ENCODE measurements at regions not wholly inside any gene's neighbourhood (a gene's known extent, or its start where the extent isn't known, plus 50 kb on each side); places are given as distances from the start of the nearest gene placed in this dataset.
"Not testable (repeated sequence)": the region's sequence is repeated elsewhere in the genome, so short reads cannot be mapped to it uniquely, and the experiment has no call there.

DNA sequence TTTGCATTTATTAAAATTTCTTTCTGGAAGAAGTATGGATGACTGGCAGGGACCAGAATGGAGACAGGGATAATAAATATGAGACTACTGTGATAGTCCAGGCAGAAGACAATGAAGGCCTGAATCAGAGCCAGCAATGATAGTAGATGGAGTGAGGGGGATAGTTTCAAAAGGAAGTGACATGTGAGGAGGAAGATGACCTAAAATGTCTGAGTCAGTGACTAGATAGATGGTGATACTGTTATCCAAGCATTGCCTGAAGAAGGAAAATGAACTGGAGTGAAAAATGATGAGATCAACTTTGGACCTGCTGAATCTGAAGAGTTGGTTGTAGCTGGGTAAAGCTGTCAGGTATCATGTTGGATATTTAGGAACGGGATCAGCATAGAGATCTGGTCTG lies 158.3 kb upstream of the KLF7 start:
- no peak for DNase-seq (ENCODE audit: low read depth in 3 of 3, low spot score in 1 of 3)

DNA sequence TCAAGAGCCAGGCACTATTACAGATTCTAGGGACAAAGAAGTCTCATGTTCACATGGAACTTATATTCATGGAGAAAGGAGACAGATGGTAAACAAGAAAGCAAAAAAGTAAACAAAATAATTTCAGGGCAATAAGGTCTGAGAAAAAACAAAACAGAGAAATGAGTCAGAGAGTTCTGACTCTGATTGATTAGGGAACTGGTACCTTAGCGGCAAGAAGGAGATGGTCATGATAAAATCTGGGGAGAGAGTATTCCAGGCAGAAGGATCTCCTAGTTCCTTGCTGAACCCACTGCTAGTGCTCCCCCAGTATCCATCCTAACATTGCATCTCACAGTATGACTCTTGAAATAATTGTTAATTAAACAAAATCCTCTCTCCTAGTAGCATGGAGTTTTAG lies 161.8 kb upstream of the KLF7 start:
- no peak for DNase-seq (ENCODE audit: low read depth in 3 of 3, low spot score in 1 of 3)

DNA sequence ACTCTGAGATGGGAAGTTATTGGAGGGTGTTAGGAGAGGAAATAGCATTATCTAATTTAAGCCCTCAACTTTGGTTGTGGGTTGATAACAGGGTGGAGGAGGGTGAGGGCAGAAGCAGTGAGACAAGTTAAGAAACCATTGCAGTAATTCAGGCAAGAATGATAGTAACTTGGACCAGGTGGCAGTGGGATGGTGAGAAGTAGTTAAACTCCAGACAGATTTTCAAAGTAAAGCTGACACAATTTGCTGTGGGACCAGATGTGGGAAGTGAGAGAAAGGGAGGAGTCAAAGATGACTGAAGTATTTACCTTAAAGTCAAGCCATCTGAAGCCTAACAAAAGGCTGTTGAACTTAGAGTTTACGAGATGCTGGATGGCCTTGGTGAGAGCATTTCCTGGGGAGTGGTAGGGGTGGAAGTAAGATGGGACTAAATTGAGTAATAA lies 163.2 kb upstream of the KLF7 start:
- no peak for DNase-seq (ENCODE audit: low read depth in 3 of 3, low spot score in 1 of 3)

DNA sequence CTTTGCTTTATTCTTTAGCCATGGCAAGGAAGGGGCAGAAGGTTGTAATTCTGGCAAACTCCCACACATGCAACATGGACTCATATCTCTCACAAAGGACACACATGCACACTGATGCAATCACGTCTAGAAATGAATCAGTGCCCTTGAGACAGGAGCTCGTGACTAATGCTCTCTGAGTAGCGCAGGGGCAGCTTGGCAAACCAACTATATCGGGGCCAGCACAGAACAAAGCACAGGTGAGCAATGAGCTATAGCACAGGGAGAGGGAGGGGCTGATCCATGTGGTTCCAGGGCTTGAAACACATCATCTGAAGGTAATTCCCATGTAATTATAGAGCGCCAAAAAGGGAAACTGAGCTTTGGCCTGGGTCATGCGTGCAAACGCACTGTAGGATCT lies 165.2 kb upstream of the KLF7 start:
- DNase-seq (ENCODE audit: low read depth in 3 of 3, low spot score in 1 of 3) = peak in 1 of 3 donors; percentile 14

DNA sequence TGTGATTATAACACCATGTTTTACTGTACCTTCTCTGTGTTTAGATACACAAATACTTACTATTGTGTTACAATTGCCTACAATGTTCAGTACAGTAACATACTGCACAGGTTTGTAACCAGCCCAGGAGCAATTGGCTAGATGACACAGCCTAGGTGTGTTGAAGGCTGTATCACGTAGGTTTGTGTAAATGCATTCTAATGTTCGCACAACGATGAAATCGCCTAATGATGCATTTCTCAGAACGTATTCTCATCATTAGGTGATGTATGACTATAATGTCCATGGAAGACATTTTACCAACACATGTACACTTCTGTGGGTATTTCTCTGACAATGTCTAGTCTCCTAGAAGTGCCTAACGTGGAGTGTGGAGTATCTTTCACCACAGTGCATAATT lies 165.9 kb upstream of the KLF7 start:
- DNase-seq (ENCODE audit: low read depth in 3 of 3, low spot score in 1 of 3) = no peak

DNA sequence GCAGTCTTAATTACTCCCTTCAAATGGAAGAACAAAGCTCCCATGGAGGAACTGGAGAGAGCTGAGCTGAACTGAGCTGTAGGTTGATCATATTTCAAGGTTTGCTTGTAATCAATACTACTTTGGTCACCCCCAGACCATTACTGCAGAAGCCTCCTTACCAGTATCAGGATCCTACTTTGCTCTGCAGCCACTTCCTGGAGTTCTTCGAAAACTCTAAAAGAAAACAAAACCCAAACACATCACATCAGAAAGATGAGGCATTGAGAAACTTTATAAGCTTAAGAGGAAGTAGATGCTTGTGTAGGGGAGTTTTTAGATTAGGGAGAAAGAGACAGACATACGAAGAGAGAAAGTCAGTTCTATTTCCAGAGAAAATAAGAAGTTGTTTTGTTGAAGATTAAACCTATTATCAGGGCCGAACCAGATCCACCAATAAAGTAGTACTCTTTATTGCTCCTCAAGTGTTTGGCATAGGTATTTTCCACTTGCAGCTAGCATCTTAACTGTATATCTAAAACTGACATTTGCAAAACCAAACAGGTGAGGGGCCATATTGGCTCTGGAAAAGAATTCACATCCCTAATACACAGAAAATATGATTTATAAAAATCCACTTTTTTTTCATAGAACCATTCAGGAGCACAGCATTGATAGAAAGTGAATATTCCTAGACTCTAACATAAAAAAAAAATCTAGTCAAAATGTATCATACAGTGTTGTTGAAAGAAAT lies 166.9 kb upstream of the KLF7 start:
- no peak for DNase-seq (ENCODE audit: low read depth in 3 of 3, low spot score in 1 of 3)

DNA sequence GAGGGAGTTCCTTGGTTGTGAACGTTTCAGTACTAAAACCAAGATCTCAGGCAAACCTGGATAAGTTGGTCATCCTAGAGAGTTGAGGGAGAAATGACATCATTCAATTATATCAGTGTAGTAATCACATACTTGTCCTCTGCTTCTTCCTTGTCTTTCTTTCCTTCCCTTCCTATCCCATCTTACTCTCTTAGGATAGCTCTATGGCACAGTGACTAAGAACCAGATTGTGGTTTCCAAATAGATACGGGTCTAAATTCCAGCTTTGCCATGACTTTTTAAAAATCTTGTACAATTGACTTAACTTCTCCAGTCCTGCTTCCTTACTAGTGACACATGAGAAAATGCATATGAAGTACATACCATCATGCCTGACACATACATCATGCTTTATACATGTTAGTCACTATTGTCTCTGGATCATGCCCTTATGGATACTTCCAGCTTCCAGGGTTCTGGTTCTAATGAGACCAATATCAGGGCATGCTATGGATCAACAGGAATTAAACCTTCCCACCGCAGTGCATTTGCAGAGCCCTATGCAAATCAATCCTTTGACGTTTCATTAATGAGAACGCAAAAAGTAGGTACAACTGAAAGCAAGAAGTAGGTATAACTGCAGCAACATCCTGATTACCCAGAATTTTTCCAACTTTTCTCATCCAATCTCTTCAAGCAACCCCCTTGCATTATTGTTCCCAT lies 168.0 kb upstream of the KLF7 start:
- no peak for DNase-seq (ENCODE audit: low read depth in 3 of 3, low spot score in 1 of 3)

DNA sequence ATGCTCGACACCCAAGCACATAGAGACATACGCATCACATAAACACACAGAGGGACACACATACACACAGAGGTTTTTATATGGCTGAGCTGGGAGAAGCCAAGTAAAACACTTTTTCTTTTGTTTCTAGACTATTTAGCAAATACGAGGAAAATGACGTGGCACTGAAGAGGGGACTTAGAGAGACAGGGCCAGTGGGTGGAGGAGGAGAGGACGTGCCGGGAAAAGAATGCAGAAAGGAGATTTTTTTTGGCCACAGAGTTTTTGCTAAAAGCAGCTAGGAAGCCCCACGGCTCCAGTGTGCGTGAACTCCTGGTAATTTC lies 168.5 kb upstream of the KLF7 start:
- no peak for DNase-seq (ENCODE audit: low read depth in 3 of 3, low spot score in 1 of 3)

DNA sequence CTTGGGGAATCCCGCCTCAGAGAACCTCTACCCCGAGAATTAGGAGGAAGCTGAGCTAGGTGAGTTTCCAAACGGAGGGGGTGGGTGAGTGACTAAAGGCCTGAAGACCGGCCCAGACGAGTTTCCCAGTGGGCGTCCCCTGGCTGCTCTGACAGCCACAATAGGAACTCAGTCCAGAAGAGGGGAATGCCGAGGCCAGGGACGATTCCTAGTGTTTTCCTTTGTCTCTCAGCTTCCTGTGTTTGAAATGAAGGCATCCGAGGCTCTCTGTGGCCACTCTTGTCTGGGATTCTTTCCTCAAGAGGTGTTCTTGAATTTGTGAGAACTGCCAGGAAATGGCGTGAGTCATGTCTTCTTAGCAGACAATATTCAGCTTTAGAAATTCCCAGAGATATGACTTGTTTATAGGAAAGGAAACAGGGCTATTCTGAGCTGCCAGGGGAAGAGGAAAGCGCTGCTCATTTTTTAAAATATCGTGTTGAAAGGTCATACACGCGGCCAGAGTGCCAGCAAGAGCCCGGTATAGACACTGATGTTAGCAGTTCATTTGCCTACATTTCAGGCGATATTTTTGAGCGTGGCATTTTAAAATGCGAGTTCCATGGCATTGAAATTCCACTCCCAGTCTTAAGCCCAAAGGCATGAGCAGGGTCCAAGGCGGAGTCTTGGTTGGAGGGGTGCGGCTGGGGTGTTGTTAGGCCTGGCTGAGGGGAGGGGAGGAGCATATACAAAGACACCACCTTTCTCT lies 169.1 kb upstream of the KLF7 start:
- DNase-seq (ENCODE audit: low read depth in 3 of 3, low spot score in 1 of 3) = peak in 1 of 3 donors; percentile 11

DNA sequence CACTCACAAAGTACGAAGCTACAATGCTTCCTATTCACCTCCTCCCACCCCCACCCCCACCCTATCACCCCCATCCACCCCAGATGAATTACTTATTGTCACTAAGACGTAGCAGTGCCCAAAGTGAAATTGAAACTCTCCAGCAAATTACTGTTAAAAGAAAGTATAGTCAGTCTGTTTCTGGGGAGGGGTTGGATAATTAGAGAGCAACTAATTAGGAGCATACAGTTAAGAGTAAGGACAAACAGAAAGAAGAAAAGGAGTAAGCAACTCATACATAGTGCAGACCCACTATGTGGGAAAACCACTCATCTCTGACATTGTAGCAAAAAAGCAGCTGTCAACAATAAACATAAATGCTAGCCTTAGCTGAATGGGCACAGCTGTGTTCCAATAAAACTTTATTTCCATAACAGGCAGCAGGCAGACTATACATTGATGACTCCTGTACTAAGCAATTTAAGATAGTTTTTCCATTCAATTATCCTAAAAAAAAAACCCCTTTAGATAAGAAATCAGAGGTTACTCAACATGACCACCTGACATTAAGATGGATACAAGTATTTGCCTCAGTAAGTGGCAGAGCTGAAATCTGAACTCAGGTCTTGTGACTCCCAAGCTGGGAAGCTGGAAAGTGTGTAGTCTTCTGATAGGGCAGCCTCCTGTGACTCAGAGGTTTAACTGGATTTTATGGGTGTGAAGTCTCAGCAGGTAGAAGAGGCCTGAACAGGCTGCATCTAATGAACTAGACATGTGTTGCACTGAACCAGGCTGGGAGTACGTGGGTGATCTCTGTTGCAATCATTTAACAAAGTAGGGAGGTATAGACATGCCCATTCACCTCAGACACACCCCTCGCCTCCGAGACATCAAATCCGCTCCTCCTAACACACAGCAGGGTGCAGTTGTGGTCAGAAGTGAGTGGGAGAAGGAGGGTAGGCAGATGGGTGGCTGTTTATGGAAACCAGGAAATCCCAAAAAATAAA lies 171.8 kb upstream of the KLF7 start:
- no peak for DNase-seq (ENCODE audit: low read depth in 3 of 3, low spot score in 1 of 3)

DNA sequence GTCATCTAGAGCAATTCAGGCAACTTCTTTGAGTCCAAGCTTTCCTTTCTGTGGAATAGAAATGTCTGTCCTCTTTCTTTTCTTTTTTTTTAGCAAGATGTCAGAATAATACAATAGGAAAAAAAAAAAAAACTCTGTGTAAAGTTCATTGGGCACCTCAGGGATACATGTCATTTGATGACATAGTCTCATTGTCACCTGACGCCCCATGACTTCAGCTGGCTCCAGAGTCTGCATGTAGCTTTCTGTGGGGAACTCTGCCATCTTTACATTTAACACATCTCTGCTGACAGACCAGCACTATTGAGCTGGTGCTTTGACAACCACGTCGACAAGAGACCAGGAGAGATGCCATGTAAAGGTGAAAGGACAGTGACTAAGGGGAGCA lies 172.5 kb upstream of the KLF7 start:
- DNase-seq (ENCODE audit: low read depth in 3 of 3, low spot score in 1 of 3) = no peak

DNA sequence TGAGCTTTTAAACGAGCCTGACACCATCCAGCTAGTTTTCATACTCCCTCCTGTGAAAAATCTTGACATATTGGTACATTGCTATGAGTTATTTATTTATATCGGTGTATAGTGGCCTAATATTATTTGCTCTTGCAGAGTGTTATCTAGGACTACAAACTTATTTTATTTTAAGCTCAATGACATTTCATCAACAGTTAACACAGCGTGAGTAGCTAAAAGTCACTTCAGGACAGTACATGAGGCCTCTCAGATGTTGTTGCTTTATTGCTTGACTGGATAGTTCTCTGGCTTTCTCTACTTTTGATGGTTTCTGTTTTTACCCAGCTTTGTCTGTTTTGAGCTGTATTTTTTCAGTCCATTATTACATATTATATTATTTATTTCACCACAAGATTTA lies 172.9 kb upstream of the KLF7 start:
- DNase-seq (ENCODE audit: low read depth in 3 of 3, low spot score in 1 of 3) = no peak

DNA sequence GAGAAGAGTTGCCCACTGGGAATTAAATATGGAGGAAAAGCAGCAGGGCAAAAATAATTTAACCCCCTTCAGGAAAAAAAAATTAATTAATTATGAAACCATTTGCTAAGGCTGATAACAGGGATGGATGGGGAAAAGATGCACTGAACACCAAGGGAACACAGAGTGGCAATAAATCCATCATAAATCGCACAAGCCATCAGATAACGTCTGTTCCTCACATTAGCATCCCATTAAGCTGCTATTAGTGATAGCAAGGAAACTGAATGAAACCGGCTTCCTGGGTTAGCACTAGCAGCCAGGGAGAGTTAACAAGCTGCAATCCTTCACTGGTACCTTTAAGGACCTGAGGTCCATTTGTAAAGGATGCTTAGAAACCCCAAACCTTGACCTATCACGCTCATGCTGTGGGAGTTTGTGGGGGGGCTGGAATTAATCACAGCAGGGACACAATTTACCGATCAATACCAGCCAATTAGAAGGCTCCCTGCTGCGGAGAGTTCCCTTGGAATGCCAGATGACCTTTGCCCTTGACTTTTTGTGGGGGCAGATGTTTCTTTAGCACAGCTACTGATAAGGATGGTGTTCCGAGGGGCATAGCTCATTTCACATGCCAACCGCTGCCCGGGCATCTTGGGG lies 175.5 kb upstream of the KLF7 start:
- DNase-seq (ENCODE audit: low read depth in 3 of 3, low spot score in 1 of 3) = no peak

DNA sequence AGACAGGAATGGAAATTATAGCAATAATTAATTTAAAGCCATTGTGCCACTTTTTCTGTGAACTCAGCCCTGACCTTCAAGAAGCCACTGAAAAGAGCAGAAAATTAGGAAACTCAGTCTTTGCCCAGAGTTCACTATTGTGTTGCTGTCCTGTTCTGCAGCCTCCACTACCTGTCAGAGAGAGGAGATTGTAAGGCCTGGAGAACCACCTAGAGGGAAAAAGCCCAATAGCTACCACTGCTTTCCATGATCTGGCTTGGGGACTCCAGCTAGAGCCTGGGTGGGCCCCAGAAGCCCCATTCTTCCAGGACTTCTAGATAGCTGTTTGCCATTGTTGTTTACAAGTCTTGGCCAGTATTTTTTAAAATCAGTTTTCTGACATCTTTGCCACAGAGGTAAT lies 176.1 kb upstream of the KLF7 start:
- no peak for DNase-seq (ENCODE audit: low read depth in 3 of 3, low spot score in 1 of 3)

DNA sequence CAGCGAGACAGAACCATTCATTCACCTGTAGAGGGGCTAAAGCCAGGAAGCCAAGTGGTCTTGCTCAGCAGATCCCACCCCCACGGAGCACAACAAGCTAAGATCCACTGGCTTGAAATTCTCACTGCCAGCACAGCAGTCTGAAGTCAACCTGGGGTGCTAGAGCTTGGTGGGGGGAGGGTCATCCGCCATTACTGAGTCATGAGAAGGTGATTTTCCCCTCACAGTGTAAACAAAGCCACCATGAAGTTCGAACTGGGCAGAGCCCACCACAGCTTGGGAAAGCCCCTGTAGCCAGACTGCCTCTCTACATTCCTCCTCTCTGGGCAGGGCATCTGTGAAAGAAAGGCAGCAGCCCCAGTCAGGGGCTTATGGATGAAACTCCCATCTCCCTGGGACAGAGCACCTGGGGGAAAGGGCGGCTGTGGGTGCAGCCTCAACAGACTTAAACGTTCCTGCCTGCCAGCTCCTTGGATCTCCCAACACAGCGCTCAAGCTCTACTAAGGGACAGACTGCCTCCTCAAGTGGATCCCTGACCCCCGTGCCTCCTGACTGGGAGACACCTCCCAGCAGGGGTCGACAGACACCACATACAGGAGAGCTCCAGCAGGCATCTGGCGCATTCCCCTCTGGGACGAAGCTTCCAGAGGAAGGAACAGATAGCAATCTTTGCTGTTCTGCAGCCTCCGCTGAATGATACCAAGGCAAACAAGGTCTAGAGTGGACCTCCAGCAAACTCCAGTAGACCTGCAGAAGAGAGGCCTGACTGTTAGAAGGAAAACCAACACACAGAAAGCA lies 179.0 kb upstream of the KLF7 start:
- not testable (repeated sequence) for DNase-seq (ENCODE audit: low read depth in 3 of 3, low spot score in 1 of 3)

DNA sequence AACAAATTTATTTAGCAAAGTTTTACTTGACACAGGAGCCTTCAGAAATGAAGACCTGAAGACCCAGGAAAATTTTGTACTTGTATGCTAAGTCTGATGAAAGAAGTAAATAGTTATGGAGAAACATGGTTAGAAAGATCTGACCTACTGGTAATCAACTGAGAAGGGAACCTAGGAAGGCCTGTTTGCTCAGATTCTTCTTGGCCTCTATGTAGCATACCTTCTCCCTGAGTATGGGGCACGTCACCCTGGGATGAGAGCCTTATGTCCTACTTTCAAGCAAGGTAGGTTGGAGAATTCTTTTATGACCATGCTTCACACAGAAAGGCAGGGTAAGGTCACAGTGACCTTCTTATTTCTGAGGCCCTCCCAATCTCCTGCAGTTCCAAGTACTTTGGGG lies 178.6 kb upstream of the CREB1 start:
- DNase-seq (ENCODE audit: low read depth in 3 of 3, low spot score in 1 of 3) = no peak

DNA sequence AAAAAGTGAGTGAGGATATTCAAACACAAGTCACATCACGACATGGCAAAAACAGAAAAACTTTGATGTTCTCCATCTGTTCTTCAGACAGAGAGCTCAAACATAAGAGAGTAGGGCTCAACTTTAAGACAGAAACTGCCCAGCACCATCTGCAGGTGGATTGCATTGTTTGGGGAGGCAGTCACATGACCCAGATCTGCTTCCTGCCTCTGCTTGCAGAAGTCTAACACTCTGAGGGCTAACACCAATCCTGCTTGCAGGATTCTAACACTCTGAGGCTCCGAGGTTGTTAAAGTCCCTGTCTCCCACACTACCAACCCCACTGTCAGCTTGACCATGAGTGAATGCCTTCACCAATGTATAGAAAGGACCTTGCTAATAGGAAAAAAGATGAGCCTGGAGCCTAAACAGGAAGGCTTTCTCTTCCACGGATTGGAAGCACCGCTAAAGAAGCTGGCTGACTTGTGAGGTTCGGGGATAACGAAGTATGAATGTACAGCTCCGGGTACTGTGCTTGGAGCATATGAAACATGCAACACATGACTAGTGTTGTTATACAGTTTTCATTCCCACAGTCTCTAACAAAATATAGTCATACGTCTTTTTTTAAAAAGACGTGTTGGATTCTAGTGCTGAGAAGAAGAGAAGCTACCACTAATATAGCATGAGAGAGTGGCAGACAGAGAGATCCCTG lies 176.6 kb upstream of the CREB1 start:
- DNase-seq (ENCODE audit: low read depth in 3 of 3, low spot score in 1 of 3) = no peak

DNA sequence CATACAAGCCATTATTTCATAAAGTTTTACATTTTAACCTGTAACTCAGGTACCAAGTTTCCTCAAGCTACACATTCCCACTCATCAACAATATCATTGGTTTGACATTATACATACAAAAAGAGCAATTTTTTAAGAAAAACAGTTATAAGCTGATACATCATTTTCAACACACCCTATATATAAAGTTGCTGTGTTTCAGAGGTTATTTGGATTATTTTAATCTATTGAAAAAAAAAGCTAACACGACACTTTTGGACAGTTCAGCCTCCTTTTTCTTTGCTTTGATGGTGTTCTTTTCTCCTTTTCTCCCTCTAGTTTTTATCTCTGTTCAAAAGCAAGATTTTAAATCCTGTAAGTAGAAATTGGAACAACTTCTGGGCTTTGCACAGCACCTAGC lies 175.9 kb upstream of the CREB1 start:
- DNase-seq (ENCODE audit: low read depth in 3 of 3, low spot score in 1 of 3) = no peak

DNA sequence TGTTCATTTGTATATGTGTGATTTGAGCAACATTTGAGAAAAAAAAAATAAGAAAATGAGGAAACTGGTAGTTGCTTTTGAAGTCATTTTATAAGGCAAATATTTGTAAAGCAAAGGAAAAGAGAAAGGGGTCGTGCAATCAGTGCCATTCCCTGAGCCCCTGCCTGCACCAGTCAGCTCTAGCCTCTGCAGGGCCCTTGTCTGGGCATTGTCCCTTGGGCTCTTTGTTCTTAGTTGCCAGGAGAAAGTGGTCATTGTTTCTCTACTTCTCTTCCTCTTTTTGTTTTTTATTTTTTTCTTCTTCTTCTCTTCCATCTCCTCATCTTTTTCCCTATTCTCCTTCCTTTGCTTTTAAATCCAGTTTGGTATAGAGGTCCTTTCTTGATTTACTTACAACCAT lies 175.3 kb upstream of the CREB1 start:
- DNase-seq (ENCODE audit: low read depth in 3 of 3, low spot score in 1 of 3) = no peak

All from stimulated activated CD4-positive, alpha-beta T cell treated with anti-CD3 and anti-CD28 coated beads, TNF-alpha, amount 100 ng/mL, for 1 hour (primary cell).